ENCODE measurements at regions not wholly inside any gene's neighbourhood (a gene's known extent, or its start where the extent isn't known, plus 50 kb on each side); places are given as distances from the start of the nearest gene placed in this dataset.

DNA sequence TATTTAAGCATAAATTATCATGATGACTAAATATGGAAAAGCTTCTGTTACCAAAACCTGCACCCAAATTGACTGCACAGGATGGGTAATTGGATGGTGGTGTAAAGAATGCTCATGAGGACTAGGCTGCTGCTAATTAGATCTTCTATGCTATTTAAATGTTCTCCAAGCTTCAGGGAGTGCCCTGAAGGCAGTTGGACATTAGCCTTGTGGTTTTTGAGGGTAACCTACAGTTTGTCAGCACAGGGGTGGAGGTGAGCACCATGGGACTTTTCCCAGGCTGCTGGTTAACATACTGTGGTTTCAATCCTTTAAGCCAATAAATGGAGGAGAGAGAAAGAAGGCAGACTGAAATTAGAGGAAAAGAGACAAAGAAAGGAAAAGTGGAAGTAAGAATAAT, 145.0 kb downstream of the WIF1 start:
- Histone ChIP-seq H3K27ac (ENCODE audit: extremely low read depth, low read depth, low read length) (no peak overlapping the region), H3K4me2 (ENCODE audit: insufficient read depth, low read length) (no peak overlapping the region), H3K4me3 (no peak overlapping the region), H3K36me3 (ENCODE audit: control insufficient read depth, insufficient read depth, low read length) (no peaks in the 10 kb centered on the region), H3K9me3 (replicated peaks; ENCODE audit: control insufficient read depth, insufficient read depth, low read depth, low read length) (no peaks in the 10 kb centered on the region), H4K20me1 (replicated peaks; ENCODE audit: control insufficient read depth, insufficient read depth, low read length) (no peaks in the 10 kb centered on the region), H3K9me1 (ENCODE audit: control insufficient read depth, insufficient read depth, low read length) (no peaks in the 10 kb centered on the region), H3K4me1 (replicated peaks in 1 of 2; ENCODE audit: control insufficient read depth in 2 of 2, insufficient read depth in 2 of 2, low read length in 2 of 2) (no peaks in the 10 kb centered on the region), H3K27me3 (ENCODE audit: control insufficient read depth in 2 of 2, insufficient read depth in 2 of 2, low read length in 2 of 2) (no peaks in the 10 kb centered on the region), H3K79me2 (ENCODE audit: control insufficient read depth, insufficient read depth, low read length) (no peaks in the 10 kb centered on the region), H3K9ac (ENCODE audit: insufficient read depth in 1 of 2, low read depth in 2 of 2, low read length in 2 of 2) (no peak overlapping the region), H2AFZ (ENCODE audit: low read depth, low read length) (no peak overlapping the region)
- no peak for FAIRE-seq
- no peak for DNase-seq (ENCODE audit: extremely low read depth in 1 of 4, low spot score in 3 of 4)
- in situ Hi-C loops (cut with MboI) (no loop called here), intact Hi-C loops (cut with micrococcal nuclease) (no loop called here)
- ChIA-PET CTCF (ENCODE audit: low intra/inter-chr PET ratio) (no interaction called here), POLR2A (no interaction called here)
- TF ChIP-seq COPS2 (conservative IDR thresholded peaks at IDR 0.05), result no peak
- TF ChIP-seq, protein P1, sequence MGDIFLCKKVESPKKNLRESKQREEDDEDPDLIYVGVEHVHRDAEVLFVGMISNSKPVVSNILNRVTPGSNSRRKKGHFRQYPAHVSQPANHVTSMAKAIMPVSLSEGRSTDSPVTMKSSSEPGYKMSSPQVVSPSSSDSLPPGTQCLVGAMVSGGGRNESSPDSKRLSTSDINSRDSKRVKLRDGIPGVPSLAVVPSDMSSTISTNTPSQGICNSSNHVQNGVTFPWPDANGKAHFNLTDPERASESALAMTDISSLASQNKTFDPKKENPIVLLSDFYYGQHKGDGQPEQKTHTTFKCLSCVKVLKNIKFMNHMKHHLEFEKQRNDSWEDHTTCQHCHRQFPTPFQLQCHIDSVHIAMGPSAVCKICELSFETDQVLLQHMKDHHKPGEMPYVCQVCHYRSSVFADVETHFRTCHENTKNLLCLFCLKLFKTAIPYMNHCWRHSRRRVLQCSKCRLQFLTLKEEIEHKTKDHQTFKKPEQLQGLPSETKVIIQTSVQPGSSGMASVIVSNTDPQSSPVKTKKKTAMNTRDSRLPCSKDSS (IDR thresholded peaks at IDR 0.05; ENCODE audit: low read depth, partially characterized antibody), result no peak
- no TSS peak for BruUV-seq (replicated peaks)
- no peak for ATAC-seq

DNA sequence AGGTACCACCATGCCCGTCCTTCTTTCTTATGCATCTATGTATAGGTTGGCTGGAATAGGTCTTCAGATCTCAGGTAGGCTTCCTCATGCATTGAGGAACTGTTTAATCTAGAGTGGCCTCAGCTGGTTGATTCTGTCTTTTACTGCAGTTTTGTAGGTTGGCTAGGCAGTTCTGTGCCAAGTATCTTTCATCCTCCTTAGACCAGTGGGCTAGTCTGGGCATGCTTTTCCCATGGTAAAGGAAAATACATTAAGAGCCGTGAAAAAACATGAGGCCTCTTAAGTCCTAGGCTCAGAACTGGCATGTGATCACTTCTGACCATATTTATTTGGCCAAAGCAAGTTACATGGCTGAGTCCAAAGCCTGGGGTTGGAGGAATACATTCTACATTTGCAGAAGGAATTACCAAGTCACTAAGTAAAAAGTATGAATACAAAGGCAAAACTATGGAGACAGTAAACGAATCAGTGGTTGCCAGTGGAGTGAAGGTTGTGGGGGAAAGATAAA, 137.3 kb downstream of the WIF1 start:
- no TSS peak for BruUV-seq (replicated peaks)
- Histone ChIP-seq H3K27ac (ENCODE audit: extremely low read depth, low read depth, low read length) (no peak overlapping the region), H3K4me2 (ENCODE audit: insufficient read depth, low read length) (no peak overlapping the region), H2AFZ (ENCODE audit: low read depth, low read length) (no peak overlapping the region), H3K9ac (ENCODE audit: insufficient read depth in 1 of 2, low read depth in 2 of 2, low read length in 2 of 2) (no peak overlapping the region), H3K9me1 (ENCODE audit: control insufficient read depth, insufficient read depth, low read length) (no peaks in the 10 kb centered on the region), H4K20me1 (replicated peaks; ENCODE audit: control insufficient read depth, insufficient read depth, low read length) (no peaks in the 10 kb centered on the region), H3K4me1 (replicated peaks in 1 of 2; ENCODE audit: control insufficient read depth in 2 of 2, insufficient read depth in 2 of 2, low read length in 2 of 2) (no peaks in the 10 kb centered on the region), H3K36me3 (ENCODE audit: control insufficient read depth, insufficient read depth, low read length) (no peaks in the 10 kb centered on the region), H3K9me3 (replicated peaks; ENCODE audit: control insufficient read depth, insufficient read depth, low read depth, low read length) (no peaks in the 10 kb centered on the region), H3K4me3 (no peak overlapping the region), H3K79me2 (ENCODE audit: control insufficient read depth, insufficient read depth, low read length) (no peaks in the 10 kb centered on the region), H3K27me3 (ENCODE audit: control insufficient read depth in 2 of 2, insufficient read depth in 2 of 2, low read length in 2 of 2) (no peaks in the 10 kb centered on the region)
- POLR2A ChIA-PET, result no interaction called here
- in situ Hi-C loops (cut with MboI) (no loop called here), intact Hi-C loops (cut with micrococcal nuclease) (no loop called here)
- no peak for ATAC-seq
- no peak for FAIRE-seq
- no peak for DNase-seq (ENCODE audit: extremely low read depth in 1 of 4, low spot score in 3 of 4)
- 0% methylated on average over 3 of the region's 3 CpGs for WGBS (ENCODE audit: insufficient coverage, low coverage, missing lambda C conversion rate)
- TF ChIP-seq HDAC1 (IDR thresholded peaks at IDR 0.05) (no peak), PYGO2 (tag; IDR thresholded peaks at IDR 0.05) (no peak), FOXA1 (IDR thresholded peaks at IDR 0.05; ENCODE audit: borderline replicate concordance) (no peak)
- TF ChIP-seq, protein P2, sequence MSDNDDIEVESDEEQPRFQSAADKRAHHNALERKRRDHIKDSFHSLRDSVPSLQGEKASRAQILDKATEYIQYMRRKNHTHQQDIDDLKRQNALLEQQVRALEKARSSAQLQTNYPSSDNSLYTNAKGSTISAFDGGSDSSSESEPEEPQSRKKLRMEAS (CRISPR knock-in tag; IDR thresholded peaks at IDR 0.05), result no peak
- CTCF ChIA-PET (ENCODE audit: low intra/inter-chr PET ratio), result no interaction called here

Measured in K562 (cell line).